ENCODE measurements at regions not wholly inside any gene's neighbourhood (a gene's known extent, or its start where the extent isn't known, plus 50 kb on each side); places are given as distances from the start of the nearest gene placed in this dataset.

GRCh38 chr7:18352339-18353255 is 143.0 kb upstream of the HDAC9 start:
- no peak overlapping the region for H3K4me3 ChIP-seq (ENCODE audit: insufficient read depth, low read depth, low read length)
- DNase-seq (peak; percentile 81), ATAC-seq (ENCODE audit: low read depth) (peak; percentile 81)
- H3K36me3 ChIP-seq (ENCODE audit: control insufficient read depth, insufficient read depth, low read length): no peaks in the 10 kb centered on the region
- intact Hi-C loops (cut with micrococcal nuclease): loop anchor here (1.0 to 5.0 kb wide), 6 partner anchors 219 to 1090 kb away; no protein-coding TSS in a partner anchor
- no peak overlapping the region for H4K91ac ChIP-seq (ENCODE audit: insufficient read depth, low read depth, low read length)
- H2AK5ac ChIP-seq (ENCODE audit: low read depth, low read length): no peak overlapping the region
- POLR2A ChIA-PET (ENCODE audit: unreplicated experiment): no interaction called here
- H2AFZ ChIP-seq (replicated peaks; ENCODE audit: low read length, poor library complexity): no peak overlapping the region
- BruUV-seq (replicated peaks): no TSS peak
- no peak overlapping the region for H3K14ac ChIP-seq (replicated peaks; ENCODE audit: low read depth, low read length)
- H3K9me1 ChIP-seq (ENCODE audit: insufficient read depth, low read length): no peaks in the 10 kb centered on the region
- H2BK5ac ChIP-seq (ENCODE audit: low read depth, low read length, poor library complexity, severe bottlenecking): no peak overlapping the region
- H2BK20ac ChIP-seq (ENCODE audit: low read depth, low read length): no peak overlapping the region
- H3K9me3 ChIP-seq (ENCODE audit: control insufficient read depth, insufficient read depth, low read length): no peaks in the 10 kb centered on the region
- H3K9ac ChIP-seq (ENCODE audit: low read depth, low read length): no peak overlapping the region
- H3K79me1 ChIP-seq (ENCODE audit: low read depth in 1 of 2, low read length in 2 of 2): no peaks in the 10 kb centered on the region
- no peak overlapping the region for H4K8ac ChIP-seq (ENCODE audit: low read depth in 2 of 2, low read length in 2 of 2)
- peak overlapping the region; percentile 95 for H3K4me2 ChIP-seq (ENCODE audit: low read depth, low read length)
- WGBS, 2 experiments (ENCODE audit: extremely low coverage in 2 of 2, insufficient read length in 1 of 2): no CpG with 5 or more reads among the region's 7 CpGs
- peaks cover 9% of the 10 kb centered on the region for H3K4me1 ChIP-seq (ENCODE audit: control insufficient read depth, insufficient read depth, low read length)
- H2BK120ac ChIP-seq (ENCODE audit: low read depth, low read length): no peak overlapping the region
- no peak overlapping the region for H3K23ac ChIP-seq (ENCODE audit: low read depth, low read length)
- H3K4ac ChIP-seq (ENCODE audit: low read depth, low read length): no peak overlapping the region; the same call in 1 of the 2 replicates
- dilution Hi-C loops (cut with HindIII; ENCODE audit: low sequenced_read_pairs, unreplicated experiment): no loop called here
- no peak overlapping the region for H2AK9ac ChIP-seq (replicated peaks; ENCODE audit: low read depth, low read length, poor library complexity)
- no peak overlapping the region for H3K56ac ChIP-seq (ENCODE audit: extremely low read depth, insufficient read depth, low read length)
- peak overlapping the region; percentile 47; the same call in 1 of the 2 replicates for H3K18ac ChIP-seq (ENCODE audit: low read depth, low read length)
- no peaks in the 10 kb centered on the region for H3K27me3 ChIP-seq (ENCODE audit: control insufficient read depth, insufficient read depth, low read length)
- CTCF ChIA-PET: interaction anchor here (0.6 to 2.7 kb wide), 18 partner anchors 10 to 1313 kb away, joined by 3 to 19 read pairs (median 4); no protein-coding TSS in a partner anchor
- H2BK15ac ChIP-seq (ENCODE audit: low read depth, low read length): no peak overlapping the region
- no peak overlapping the region for H4K5ac ChIP-seq (ENCODE audit: low read depth, low read length)
- H4K20me1 ChIP-seq (ENCODE audit: insufficient read depth, low read length): no peaks in the 10 kb centered on the region
- in situ Hi-C loops (cut with MboI; ENCODE audit: low sequenced_read_pairs): loop anchor here (10.0 to 25.0 kb wide), 5 partner anchors 212 to 1312 kb away; partner anchors contain the start of gene TWIST1
- TF ChIP-seq MXI1 (IDR thresholded peaks at IDR 0.05; ENCODE audit: borderline replicate concordance, low read depth, low read length) (no peak), SMC3 (IDR thresholded peaks at IDR 0.05; ENCODE audit: low read depth, low read length) (peak; percentile 82), BHLHE40 (IDR thresholded peaks at IDR 0.05; ENCODE audit: low read depth, low read length) (no peak), POLR2A (IDR thresholded peaks at IDR 0.05; ENCODE audit: low read depth, low read length) (no peak), CHD1 (IDR thresholded peaks at IDR 0.05; ENCODE audit: low read depth, low read length) (no peak), RCOR1 (IDR thresholded peaks at IDR 0.05; ENCODE audit: insufficient replicate concordance, low read length) (no peak), NFE2L2 (IDR thresholded peaks at IDR 0.05; ENCODE audit: low read depth, low read length) (no peak), MAZ (IDR thresholded peaks at IDR 0.05; ENCODE audit: borderline replicate concordance, low read depth, low read length) (no peak), FOS (IDR thresholded peaks at IDR 0.05; ENCODE audit: low read depth, low read length) (no peak), MAFK (IDR thresholded peaks at IDR 0.05; ENCODE audit: low read depth, low read length) (no peak), RAD21 (IDR thresholded peaks at IDR 0.05; ENCODE audit: low read length) (peak; percentile 86)
- TF ChIP-seq, protein P1, sequence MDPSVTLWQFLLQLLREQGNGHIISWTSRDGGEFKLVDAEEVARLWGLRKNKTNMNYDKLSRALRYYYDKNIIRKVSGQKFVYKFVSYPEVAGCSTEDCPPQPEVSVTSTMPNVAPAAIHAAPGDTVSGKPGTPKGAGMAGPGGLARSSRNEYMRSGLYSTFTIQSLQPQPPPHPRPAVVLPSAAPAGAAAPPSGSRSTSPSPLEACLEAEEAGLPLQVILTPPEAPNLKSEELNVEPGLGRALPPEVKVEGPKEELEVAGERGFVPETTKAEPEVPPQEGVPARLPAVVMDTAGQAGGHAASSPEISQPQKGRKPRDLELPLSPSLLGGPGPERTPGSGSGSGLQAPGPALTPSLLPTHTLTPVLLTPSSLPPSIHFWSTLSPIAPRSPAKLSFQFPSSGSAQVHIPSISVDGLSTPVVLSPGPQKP (IDR thresholded peaks at IDR 0.05; ENCODE audit: borderline replicate concordance, low read depth, low read length): no peak
- TF ChIP-seq, protein P2, sequence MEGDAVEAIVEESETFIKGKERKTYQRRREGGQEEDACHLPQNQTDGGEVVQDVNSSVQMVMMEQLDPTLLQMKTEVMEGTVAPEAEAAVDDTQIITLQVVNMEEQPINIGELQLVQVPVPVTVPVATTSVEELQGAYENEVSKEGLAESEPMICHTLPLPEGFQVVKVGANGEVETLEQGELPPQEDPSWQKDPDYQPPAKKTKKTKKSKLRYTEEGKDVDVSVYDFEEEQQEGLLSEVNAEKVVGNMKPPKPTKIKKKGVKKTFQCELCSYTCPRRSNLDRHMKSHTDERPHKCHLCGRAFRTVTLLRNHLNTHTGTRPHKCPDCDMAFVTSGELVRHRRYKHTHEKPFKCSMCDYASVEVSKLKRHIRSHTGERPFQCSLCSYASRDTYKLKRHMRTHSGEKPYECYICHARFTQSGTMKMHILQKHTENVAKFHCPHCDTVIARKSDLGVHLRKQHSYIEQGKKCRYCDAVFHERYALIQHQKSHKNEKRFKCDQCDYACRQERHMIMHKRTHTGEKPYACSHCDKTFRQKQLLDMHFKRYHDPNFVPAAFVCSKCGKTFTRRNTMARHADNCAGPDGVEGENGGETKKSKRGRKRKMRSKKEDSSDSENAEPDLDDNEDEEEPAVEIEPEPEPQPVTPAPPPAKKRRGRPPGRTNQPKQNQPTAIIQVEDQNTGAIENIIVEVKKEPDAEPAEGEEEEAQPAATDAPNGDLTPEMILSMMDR (conservative IDR thresholded peaks at IDR 0.05; ENCODE audit: low read depth, low read length): peak; percentile 82
- TF ChIP-seq, protein P3, sequence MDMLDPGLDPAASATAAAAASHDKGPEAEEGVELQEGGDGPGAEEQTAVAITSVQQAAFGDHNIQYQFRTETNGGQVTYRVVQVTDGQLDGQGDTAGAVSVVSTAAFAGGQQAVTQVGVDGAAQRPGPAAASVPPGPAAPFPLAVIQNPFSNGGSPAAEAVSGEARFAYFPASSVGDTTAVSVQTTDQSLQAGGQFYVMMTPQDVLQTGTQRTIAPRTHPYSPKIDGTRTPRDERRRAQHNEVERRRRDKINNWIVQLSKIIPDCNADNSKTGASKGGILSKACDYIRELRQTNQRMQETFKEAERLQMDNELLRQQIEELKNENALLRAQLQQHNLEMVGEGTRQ (IDR thresholded peaks at IDR 0.05; ENCODE audit: low read depth, low read length): no peak
- H3K27ac ChIP-seq (ENCODE audit: insufficient read depth, low read length): no peak overlapping the region

Measured in IMR-90 (cell line).